ENCODE measurements at regions not wholly inside any gene's neighbourhood (a gene's known extent, or its start where the extent isn't known, plus 50 kb on each side); places are given as distances from the start of the nearest gene placed in this dataset.
A peak's percentile ranks its signal among the peaks of the same experiment; 100 is the strongest.

- no peak for TF ChIP-seq ZNF277 (CRISPR knock-in tag; IDR thresholded peaks at IDR 0.05; ENCODE audit: borderline replicate concordance)
- TF ChIP-seq, protein P1, sequence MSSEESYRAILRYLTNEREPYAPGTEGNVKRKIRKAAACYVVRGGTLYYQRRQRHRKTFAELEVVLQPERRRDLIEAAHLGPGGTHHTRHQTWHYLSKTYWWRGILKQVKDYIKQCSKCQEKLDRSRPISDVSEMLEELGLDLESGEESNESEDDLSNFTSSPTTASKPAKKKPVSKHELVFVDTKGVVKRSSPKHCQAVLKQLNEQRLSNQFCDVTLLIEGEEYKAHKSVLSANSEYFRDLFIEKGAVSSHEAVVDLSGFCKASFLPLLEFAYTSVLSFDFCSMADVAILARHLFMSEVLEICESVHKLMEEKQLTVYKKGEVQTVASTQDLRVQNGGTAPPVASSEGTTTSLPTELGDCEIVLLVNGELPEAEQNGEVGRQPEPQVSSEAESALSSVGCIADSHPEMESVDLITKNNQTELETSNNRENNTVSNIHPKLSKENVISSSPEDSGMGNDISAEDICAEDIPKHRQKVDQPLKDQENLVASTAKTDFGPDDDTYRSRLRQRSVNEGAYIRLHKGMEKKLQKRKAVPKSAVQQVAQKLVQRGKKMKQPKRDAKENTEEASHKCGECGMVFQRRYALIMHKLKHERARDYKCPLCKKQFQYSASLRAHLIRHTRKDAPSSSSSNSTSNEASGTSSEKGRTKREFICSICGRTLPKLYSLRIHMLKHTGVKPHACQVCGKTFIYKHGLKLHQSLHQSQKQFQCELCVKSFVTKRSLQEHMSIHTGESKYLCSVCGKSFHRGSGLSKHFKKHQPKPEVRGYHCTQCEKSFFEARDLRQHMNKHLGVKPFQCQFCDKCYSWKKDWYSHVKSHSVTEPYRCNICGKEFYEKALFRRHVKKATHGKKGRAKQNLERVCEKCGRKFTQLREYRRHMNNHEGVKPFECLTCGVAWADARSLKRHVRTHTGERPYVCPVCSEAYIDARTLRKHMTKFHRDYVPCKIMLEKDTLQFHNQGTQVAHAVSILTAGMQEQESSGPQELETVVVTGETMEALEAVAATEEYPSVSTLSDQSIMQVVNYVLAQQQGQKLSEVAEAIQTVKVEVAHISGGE (CRISPR knock-in tag; IDR thresholded peaks at IDR 0.05), result peak in 1 of 3 experiments; percentile 6; a peak in 1 of 6 replicates
- 0 out of 2 replicates have a peak, but pooled peaks have one; percentile 1 for TF ChIP-seq HIVEP1 (CRISPR knock-in tag; IDR thresholded peaks at IDR 0.05)
- 0 out of 2 replicates have a peak, but pooled peaks have one; percentile 40 for TF ChIP-seq BMI1 (IDR thresholded peaks at IDR 0.05; ENCODE audit: low read length)
- 0 out of 2 replicates have a peak, but pooled peaks have one; percentile 20 for TF ChIP-seq E2F4 (CRISPR knock-in tag; IDR thresholded peaks at IDR 0.05; ENCODE audit: low read depth)
- TF ChIP-seq KDM1A (IDR thresholded peaks at IDR 0.05), result no peak
- 0 out of 2 replicates have a peak, but pooled peaks have one; percentile 18 for TF ChIP-seq MCM3 (IDR thresholded peaks at IDR 0.05)
- TF ChIP-seq EZH2 (IDR thresholded peaks at IDR 0.05; ENCODE audit: borderline replicate concordance, low read depth, low read length), result peak; percentile 77; the same call in 1 of the 2 replicates
- no peak for TF ChIP-seq NR3C1 (CRISPR knock-in tag; IDR thresholded peaks at IDR 0.05)
- 0 out of 4 replicates have a peak, but pooled peaks of 1 of the 2 experiments have one; percentile 61 for TF ChIP-seq MCM7 (IDR thresholded peaks at IDR 0.05)
- no peak for TF ChIP-seq ZKSCAN8 (CRISPR knock-in tag; IDR thresholded peaks at IDR 0.05)
- TF ChIP-seq ZNF740 (CRISPR knock-in tag; IDR thresholded peaks at IDR 0.05), result 0 out of 2 replicates have a peak, but pooled peaks have one; percentile 59
- 0 out of 4 replicates have a peak, but pooled peaks of 1 of the 2 experiments have one; percentile 5 for TF ChIP-seq ZNF740 (tag; IDR thresholded peaks at IDR 0.05)
- TF ChIP-seq CBFA2T3 (IDR thresholded peaks at IDR 0.05), result 0 out of 2 replicates have a peak, but pooled peaks have one; percentile 15
- peak; percentile 3 for TF ChIP-seq SAP30 (IDR thresholded peaks at IDR 0.05; ENCODE audit: borderline replicate concordance, insufficient read depth, low read depth, low read length, poor library complexity, severe bottlenecking)
- no peak for TF ChIP-seq ZBTB7A (IDR thresholded peaks at IDR 0.05; ENCODE audit: borderline replicate concordance, control insufficient read depth, low read depth, low read length)
- no peak for TF ChIP-seq TBL1XR1 (IDR thresholded peaks at IDR 0.05; ENCODE audit: low read length in 2 of 2)
- TF ChIP-seq PRMT5 (CRISPR knock-in tag; IDR thresholded peaks at IDR 0.05), result 0 out of 2 replicates have a peak, but pooled peaks have one; percentile 37
- TF ChIP-seq PCBP2 (IDR thresholded peaks at IDR 0.05; ENCODE audit: low read depth, low read length, poor library complexity, severe bottlenecking), result no peak
- peak; percentile 70; the same call in 1 of the 2 replicates for TF ChIP-seq ZNF830 (CRISPR knock-in tag; IDR thresholded peaks at IDR 0.05)
- peak; percentile 23; the same call in 1 of the 2 replicates for TF ChIP-seq GTF2F1 (IDR thresholded peaks at IDR 0.05; ENCODE audit: low read depth, low read length)
- TF ChIP-seq TCF7 (IDR thresholded peaks at IDR 0.05; ENCODE audit: borderline replicate concordance), result no peak
- no peak for TF ChIP-seq OTX1 (CRISPR knock-in tag; IDR thresholded peaks at IDR 0.05)
Measured at GRCh38 chr1:234779160-234779538, 169.2 kb upstream of the IRF2BP2 start (continued).

Measured in K562 (cell line).